ENCODE measurements at regions not wholly inside any gene's neighbourhood (a gene's known extent, or its start where the extent isn't known, plus 50 kb on each side); places are given as distances from the start of the nearest gene placed in this dataset.

GRCh38 chr13:48592688-48593049 is 59.8 kb upstream of the RCBTB2 start:
- Histone ChIP-seq H3K27me3 (ENCODE audit: insufficient read depth) (no peaks in the 10 kb centered on the region), H3K9ac (no peak overlapping the region), H3K4me1 (ENCODE audit: control insufficient read depth in 1 of 2, insufficient read depth in 2 of 2, low read depth in 1 of 2, low read length in 1 of 2) (no peaks in the 10 kb centered on the region), H4K20me1 (ENCODE audit: insufficient read depth) (no peaks in the 10 kb centered on the region), H3K79me2 (ENCODE audit: insufficient read depth) (no peaks in the 10 kb centered on the region), H2AFZ (ENCODE audit: low read depth) (no peak overlapping the region), H3K9me2 (no peaks in the 10 kb centered on the region), H3K4me3 (ENCODE audit: low read depth in 2 of 2, low read length in 1 of 2) (no peak overlapping the region), H3K4me2 (no peak overlapping the region), H3F3A (replicated peaks; ENCODE audit: insufficient read depth) (no peaks in the 10 kb centered on the region), H3K9me3 (no peaks in the 10 kb centered on the region), H3K36me3 (replicated peaks in 1 of 2; ENCODE audit: control insufficient read depth in 1 of 2, insufficient read depth in 2 of 2, low read length in 1 of 2) (no peaks in the 10 kb centered on the region), H3K27ac (ENCODE audit: low read depth in 2 of 2, low read length in 1 of 2) (no peak overlapping the region)
- ChIA-PET CTCF (interaction anchor here (1.3 to 9.8 kb wide), 3 partner anchors 11 to 466 kb away, joined by 3 to 102 read pairs (median 17); no protein-coding TSS in a partner anchor), POLR2A (no interaction called here)
- no peak for DNase-seq
- TF ChIP-seq FOXJ3 (CRISPR knock-in tag; IDR thresholded peaks at IDR 0.05) (no peak), RAD21 (IDR thresholded peaks at IDR 0.05; ENCODE audit: low read length) (no peak), USF2 (IDR thresholded peaks at IDR 0.05; ENCODE audit: borderline replicate concordance, low read depth, low read length) (no peak), EZH2phosphoT487 (IDR thresholded peaks at IDR 0.05; ENCODE audit: borderline replicate concordance, low read depth) (no peak), SMC3 (IDR thresholded peaks at IDR 0.05; ENCODE audit: low read depth, low read length) (no peak), ELF1 (IDR thresholded peaks at IDR 0.05) (no peak), ZBTB33 (IDR thresholded peaks at IDR 0.05; ENCODE audit: borderline replicate concordance, low read depth) (no peak), NFIC (IDR thresholded peaks at IDR 0.05; ENCODE audit: borderline replicate concordance) (no peak), TEAD4 (IDR thresholded peaks at IDR 0.05; ENCODE audit: borderline replicate concordance, insufficient read depth) (no peak), MAX (IDR thresholded peaks at IDR 0.05; ENCODE audit: low read depth) (no peak)
- 26% methylated on average over 1 of the region's 1 CpG for WGBS (ENCODE audit: low lambda C conversion rate)

GRCh38 chr13:48593536-48593935 is 60.2 kb upstream of the CYSLTR2 start:
- Histone ChIP-seq H3K4me1 (ENCODE audit: control insufficient read depth in 1 of 2, insufficient read depth in 2 of 2, low read depth in 1 of 2, low read length in 1 of 2) (no peaks in the 10 kb centered on the region), H3K27me3 (ENCODE audit: insufficient read depth) (no peaks in the 10 kb centered on the region), H3K9me3 (no peaks in the 10 kb centered on the region), H3K27ac (ENCODE audit: low read depth in 2 of 2, low read length in 1 of 2) (no peak overlapping the region), H3F3A (replicated peaks; ENCODE audit: insufficient read depth) (no peaks in the 10 kb centered on the region), H3K9me2 (no peaks in the 10 kb centered on the region), H3K4me2 (no peak overlapping the region), H3K36me3 (replicated peaks in 1 of 2; ENCODE audit: control insufficient read depth in 1 of 2, insufficient read depth in 2 of 2, low read length in 1 of 2) (no peaks in the 10 kb centered on the region), H2AFZ (ENCODE audit: low read depth) (no peak overlapping the region), H3K4me3 (ENCODE audit: low read depth in 2 of 2, low read length in 1 of 2) (no peak overlapping the region), H3K79me2 (ENCODE audit: insufficient read depth) (no peaks in the 10 kb centered on the region), H4K20me1 (ENCODE audit: insufficient read depth) (no peaks in the 10 kb centered on the region), H3K9ac (no peak overlapping the region)
- TF ChIP-seq CTCF (IDR thresholded peaks at IDR 0.05) (no peak), FOXJ3 (CRISPR knock-in tag; IDR thresholded peaks at IDR 0.05) (no peak)
- 76% methylated on average over 4 of the region's 4 CpGs for WGBS (ENCODE audit: low lambda C conversion rate)
- CTCF ChIA-PET = interaction anchor here (0.7 to 9.8 kb wide), 5 partner anchors 10 to 467 kb away, joined by 3 to 102 read pairs (median 3); no protein-coding TSS in a partner anchor
- no peak for DNase-seq
- POLR2A ChIA-PET = no interaction called here
